Coronary artery (tissue), 2 donors: ENCODE measurements at regions not wholly inside any gene's neighbourhood (a gene's known extent, or its start where the extent isn't known, plus 50 kb on each side); places are given as distances from the start of the nearest gene placed in this dataset.
"Not testable (repeated sequence)": the region's sequence is repeated elsewhere in the genome, so short reads cannot be mapped to it uniquely, and the experiment has no call there.

Experiments used
- DNase-seq: peaks from one replicate; pipeline ENCODE4 v3.0.0-alpha.2; 2017; ENCODE audit warnings: low spot score
- H3K27ac ChIP-seq, 2 donors: fragments of 200-600 bp; sonication (generic); one replicate each; pipeline ENCODE4 v1.5.1; 2016 to 2019
- H3K4me3 ChIP-seq: fragments of 200-600 bp; sonication (generic); 2 replicates; pipeline ENCODE4 v1.5.1; 2016; ENCODE audit warnings: mild to moderate bottlenecking, moderate library complexity
- CTCF ChIP-seq: fragments of 200-600 bp; sonication (generic); IDR thresholded peaks from one replicate; pipeline ENCODE4 v1.5.1; 2019; ENCODE audit warnings: antibody characterized with exemption

GRCh38 chr6:28686446-28687027, 160.9 kb downstream of the GPX5 start:
- DNase-seq, H3K4me3 ChIP-seq, H3K27ac ChIP-seq: not testable (repeated sequence)
- peak; percentile 60 for TF ChIP-seq CTCF

DNA sequence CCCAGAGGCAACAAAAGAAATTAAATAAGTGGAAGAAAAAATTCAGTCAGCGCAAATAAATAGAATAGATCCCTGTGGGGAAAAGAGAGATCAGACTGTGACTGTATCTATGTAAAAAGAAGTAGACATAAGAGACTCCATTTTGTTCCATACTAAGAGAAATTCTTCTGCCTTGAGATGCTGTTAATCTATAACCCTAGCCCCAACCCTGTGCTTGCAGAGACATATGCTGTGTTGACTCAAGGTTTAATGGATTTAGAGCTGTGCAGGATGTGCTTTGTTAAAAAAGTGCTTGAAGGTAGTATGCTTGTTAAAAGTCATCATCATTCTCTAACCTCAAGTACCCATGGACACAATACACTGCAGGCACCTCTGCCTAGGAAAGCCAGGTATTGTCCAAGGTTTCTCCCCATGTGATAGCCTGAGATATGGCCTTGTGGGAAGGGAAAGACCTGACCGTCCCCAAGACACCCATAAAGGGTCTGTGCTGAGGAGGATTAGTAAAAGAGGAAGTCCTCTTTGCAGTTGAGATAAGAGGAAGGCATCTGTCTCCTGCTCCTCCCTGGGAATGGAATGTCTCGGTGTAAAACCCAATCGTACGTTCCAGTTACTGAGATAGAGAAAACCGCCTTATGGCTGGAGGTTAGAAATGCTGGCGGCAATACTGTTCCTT, 161.8 kb downstream of the GPX5 start:
- DNase-seq, H3K4me3 ChIP-seq, H3K27ac ChIP-seq: not testable (repeated sequence)

DNA sequence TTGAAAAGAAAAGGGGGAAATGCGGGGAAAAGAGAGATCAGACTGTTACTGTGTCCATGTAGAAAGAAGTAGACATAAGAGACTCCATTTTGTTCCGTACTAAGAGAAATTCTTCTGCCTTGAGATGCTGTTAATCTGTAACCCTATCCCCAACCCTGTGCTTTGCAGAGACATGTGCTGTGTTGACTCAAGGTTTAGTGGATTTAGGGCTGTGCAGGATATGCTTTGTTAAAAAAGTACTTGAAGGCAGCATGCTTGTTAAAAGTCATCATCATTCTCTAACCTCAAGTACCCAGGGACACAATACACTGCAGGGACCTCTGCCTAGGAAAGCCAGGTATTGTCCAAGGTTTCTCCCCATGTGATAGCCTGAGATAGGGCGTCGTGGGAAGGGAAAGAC, 166.3 kb downstream of the GPX5 start:
- H3K27ac ChIP-seq, H3K4me3 ChIP-seq, DNase-seq: not testable (repeated sequence)

- DNase-seq, result no peak
- Histone ChIP-seq H3K27ac (no peak overlapping the region), H3K4me3 (no peak overlapping the region)
- TF ChIP-seq CTCF, result no peak
Measured at GRCh38 chr6:28693033-28693750, 167.5 kb downstream of the GPX5 start.

DNA sequence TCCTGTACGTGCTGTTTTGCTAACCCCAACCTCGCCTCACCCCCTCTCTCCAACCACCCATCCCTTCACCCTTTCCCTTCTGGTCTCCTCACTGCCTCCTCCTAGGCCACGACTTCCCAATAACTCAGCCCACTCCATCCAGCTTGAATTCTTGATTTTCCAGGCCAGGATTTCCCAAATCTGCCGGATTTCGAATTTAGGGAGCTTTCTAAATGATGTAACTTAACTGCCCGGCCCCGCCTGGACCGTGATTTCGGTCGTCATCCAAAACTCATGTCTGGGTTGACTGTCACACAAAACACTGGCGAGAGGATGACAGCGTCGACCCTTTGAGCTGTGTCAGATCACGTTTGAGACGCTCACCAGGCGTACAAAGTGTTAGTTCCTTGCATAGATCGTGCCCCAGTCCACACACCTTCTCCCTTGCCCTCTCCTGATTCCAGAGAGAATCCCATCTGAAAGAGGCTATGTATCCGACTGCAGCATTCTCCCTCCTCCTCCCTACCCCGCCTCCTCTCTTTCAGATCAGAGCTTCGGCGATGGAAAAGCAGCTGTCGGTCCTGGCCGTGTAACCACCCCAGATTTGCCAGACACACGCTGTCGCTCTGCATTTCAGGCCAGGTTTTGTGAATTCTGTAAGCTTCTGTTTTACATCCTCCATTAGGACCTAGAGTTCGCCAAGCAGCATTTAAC, 168.2 kb downstream of the GPX5 start:
- Histone ChIP-seq H3K27ac (no peak overlapping the region), H3K4me3 (no peak overlapping the region)
- DNase-seq, result no peak
- no peak for TF ChIP-seq CTCF

DNA sequence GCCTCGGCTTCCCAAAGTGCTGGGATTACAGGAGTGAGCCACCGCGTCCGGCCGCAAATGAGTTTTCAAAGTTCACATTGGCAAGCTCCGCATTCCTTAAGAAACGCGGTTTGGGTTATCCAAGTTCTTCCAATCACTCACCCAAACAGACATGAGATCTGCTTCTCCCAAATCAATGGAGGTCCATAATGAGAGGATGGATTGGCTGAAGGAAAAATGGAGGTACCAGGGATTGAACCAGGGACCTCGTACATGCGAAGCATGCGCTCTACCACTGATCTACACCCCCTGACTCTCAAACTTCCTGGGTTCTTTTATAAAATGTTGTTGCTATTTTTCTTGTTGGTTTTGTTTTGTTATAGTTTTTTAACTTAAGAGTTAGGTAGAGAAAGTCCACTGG, 170.0 kb downstream of the GPX5 start:
- Histone ChIP-seq H3K27ac (no peak overlapping the region), H3K4me3 (no peak overlapping the region)
- TF ChIP-seq CTCF, result no peak
- DNase-seq, result no peak

DNA sequence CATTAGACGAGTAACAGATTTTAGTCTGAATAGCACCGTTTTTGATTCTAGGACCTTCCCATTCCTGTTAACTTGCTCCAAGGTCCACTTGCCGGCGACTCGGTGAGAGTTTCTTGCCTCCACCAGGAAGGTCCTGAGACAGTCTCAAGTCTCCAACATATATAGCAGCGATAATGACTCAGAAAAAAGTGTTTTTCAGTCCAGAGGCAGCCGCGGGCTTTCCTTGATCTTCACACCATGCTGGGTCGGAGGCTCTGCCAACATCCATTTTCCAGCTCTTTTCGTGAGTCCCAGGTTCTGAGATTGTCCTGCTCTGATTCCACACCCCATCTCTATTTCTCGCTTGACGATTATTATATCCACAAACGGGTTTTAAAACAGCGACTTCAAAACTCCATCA, 170.5 kb downstream of the GPX5 start:
- H3K4me3 ChIP-seq, result no peak overlapping the region
- no peak for DNase-seq
- H3K27ac ChIP-seq, result no peak overlapping the region
- no peak for TF ChIP-seq CTCF

DNA sequence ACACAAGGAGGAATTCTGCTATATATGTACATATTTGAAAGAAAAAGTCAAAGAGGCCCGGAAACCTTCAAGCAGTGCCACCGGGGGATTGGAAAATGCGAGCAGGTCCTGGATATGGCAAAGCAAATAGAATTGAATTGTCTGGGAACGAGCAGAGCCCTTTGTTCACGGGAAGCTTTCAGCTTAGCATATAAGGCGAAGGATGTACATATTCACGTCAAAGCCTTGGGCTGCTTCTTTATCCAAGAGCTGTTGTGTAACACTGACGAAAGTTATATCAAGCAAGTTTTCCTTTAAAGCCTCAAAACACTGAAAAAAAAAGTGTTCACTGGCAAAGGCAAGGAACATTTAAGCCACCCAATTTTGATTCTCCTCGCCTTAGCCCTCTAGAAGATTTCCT, 171.0 kb downstream of the GPX5 start:
- Histone ChIP-seq H3K27ac (no peak overlapping the region), H3K4me3 (no peak overlapping the region)
- DNase-seq, result no peak
- no peak for TF ChIP-seq CTCF
